ENCODE measurements at regions not wholly inside any gene's neighbourhood (a gene's known extent, or its start where the extent isn't known, plus 50 kb on each side); places are given as distances from the start of the nearest gene placed in this dataset.
"Not testable (repeated sequence)": the region's sequence is repeated elsewhere in the genome, so short reads cannot be mapped to it uniquely, and the experiment has no call there.

DNA sequence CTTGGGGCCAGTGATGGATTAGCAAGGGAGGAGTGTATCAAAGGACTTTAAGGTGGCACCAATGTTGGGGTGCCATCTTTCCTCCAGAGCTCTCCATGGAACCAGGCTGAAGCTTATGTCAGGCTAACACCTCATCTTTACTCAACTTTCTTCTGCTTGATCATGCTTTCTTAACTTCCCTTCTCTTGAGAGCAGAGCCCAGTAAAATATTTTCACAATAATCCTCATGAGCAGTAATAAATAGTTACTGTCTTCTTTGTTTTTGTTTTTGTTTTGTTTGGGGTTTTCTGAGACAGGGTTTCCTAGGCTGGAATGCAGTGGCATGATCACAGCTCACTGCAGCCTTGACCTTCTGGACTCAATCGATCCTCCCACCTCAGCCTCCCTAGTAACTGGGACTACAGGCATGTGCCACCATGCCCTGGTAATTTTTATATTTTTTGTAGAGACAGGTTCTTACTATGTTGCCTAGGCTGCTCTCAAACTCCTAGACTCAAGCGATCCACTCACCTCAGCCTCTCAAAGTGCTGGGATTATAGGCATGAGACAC is 127.9 kb upstream of the TOP1 start:
- TF ChIP-seq POLR2AphosphoS5 (IDR thresholded peaks at IDR 0.05) = no peak
- no peak for TF ChIP-seq EP300 (IDR thresholded peaks at IDR 0.05)
- TF ChIP-seq, protein P1, sequence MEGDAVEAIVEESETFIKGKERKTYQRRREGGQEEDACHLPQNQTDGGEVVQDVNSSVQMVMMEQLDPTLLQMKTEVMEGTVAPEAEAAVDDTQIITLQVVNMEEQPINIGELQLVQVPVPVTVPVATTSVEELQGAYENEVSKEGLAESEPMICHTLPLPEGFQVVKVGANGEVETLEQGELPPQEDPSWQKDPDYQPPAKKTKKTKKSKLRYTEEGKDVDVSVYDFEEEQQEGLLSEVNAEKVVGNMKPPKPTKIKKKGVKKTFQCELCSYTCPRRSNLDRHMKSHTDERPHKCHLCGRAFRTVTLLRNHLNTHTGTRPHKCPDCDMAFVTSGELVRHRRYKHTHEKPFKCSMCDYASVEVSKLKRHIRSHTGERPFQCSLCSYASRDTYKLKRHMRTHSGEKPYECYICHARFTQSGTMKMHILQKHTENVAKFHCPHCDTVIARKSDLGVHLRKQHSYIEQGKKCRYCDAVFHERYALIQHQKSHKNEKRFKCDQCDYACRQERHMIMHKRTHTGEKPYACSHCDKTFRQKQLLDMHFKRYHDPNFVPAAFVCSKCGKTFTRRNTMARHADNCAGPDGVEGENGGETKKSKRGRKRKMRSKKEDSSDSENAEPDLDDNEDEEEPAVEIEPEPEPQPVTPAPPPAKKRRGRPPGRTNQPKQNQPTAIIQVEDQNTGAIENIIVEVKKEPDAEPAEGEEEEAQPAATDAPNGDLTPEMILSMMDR (IDR thresholded peaks at IDR 0.05) = no peak
- TF ChIP-seq POLR2A (IDR thresholded peaks at IDR 0.05) = no peak

DNA sequence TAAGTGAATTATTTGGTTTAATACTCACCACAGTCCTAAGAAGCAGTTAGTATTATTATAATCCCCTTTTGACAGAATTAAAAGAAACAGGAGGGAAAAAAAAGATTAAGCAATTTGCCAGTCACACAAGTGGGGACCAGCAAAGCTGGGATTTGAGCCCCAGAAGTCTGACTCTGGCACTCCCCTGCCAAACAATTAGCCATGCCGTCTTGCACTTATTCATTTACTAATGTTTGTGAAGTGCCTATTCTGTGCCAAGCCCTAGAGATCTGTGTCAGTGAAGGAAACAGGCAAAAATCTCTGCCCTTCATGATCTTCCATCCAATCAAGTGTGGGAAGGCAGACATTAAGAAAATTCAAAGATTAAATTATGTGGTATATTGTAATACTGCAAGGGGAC is 126.0 kb upstream of the TOP1 start:
- intact Hi-C loops (cut with DNase I) = no loop called here
- H3K27me3 ChIP-seq = no peaks in the 10 kb centered on the region
- no peak for DNase-seq
- no peak overlapping the region for H3K4me3 ChIP-seq
- no peaks in the 10 kb centered on the region for H3K4me1 ChIP-seq
- TF ChIP-seq EP300 (IDR thresholded peaks at IDR 0.05) = no peak
- TF ChIP-seq POLR2A (IDR thresholded peaks at IDR 0.05) = no peak
- TF ChIP-seq POLR2AphosphoS5 (IDR thresholded peaks at IDR 0.05) = no peak
- TF ChIP-seq, protein P1 (IDR thresholded peaks at IDR 0.05) = no peak
- WGBS, 2 donors = 34 to 67% methylated on average over 1 of the region's 1 CpG
- no peaks in the 10 kb centered on the region for H3K9me3 ChIP-seq
- H3K36me3 ChIP-seq = no peaks in the 10 kb centered on the region
- no peak overlapping the region for H3K27ac ChIP-seq

More for the DNA sequence above, 127.9 kb upstream of the TOP1 start:
- Histone ChIP-seq H3K27me3 (no peaks in the 10 kb centered on the region), H3K4me1 (no peaks in the 10 kb centered on the region), H3K4me3 (no peak overlapping the region), H3K9me3 (no peaks in the 10 kb centered on the region), H3K27ac (no peak overlapping the region), H3K36me3 (no peaks in the 10 kb centered on the region)
- no peak for DNase-seq
- 92 to 93% methylated on average over 2 of the region's 2 CpGs for WGBS, 2 donors
- intact Hi-C loops (cut with DNase I) = no loop called here

DNA sequence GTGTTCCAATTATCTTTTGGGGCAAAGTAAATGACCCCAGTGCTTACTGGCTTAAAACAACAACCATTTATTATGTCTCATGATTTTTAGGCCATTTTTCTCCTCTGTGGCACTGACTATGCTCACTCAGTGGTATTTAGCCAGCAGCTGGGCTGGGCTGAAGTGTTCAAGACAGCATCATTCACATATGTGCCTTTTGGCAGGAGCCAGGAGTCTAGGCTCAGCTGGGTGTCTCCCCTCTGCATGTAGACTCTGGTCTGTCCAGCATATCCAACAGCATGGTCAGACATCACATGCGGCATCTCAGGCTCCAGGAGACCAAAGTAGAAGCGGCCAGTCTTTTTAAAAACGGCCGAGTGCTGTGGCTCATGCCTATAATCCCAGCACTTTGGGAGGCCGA is 120.3 kb upstream of the TOP1 start:
- H3K4me3 ChIP-seq = no peak overlapping the region
- no peaks in the 10 kb centered on the region for H3K36me3 ChIP-seq
- H3K4me1 ChIP-seq = no peaks in the 10 kb centered on the region
- DNase-seq = no peak
- no peak overlapping the region for H3K27ac ChIP-seq
- TF ChIP-seq POLR2A (IDR thresholded peaks at IDR 0.05) (no peak), POLR2AphosphoS5 (IDR thresholded peaks at IDR 0.05) (no peak), EP300 (IDR thresholded peaks at IDR 0.05) (no peak)
- TF ChIP-seq, protein P1 (IDR thresholded peaks at IDR 0.05) = no peak
- WGBS, 2 donors = 93% methylated on average over 5 of the region's 5 CpGs
- no peaks in the 10 kb centered on the region for H3K9me3 ChIP-seq
- no peaks in the 10 kb centered on the region for H3K27me3 ChIP-seq
- intact Hi-C loops (cut with DNase I) = no loop called here

- H3K9me3 ChIP-seq; H3K4me1 ChIP-seq; intact Hi-C loops (cut with DNase I); H3K36me3 ChIP-seq; H3K27ac ChIP-seq; H3K27me3 ChIP-seq; H3K4me3 ChIP-seq; DNase-seq: not testable (repeated sequence)
- WGBS, 2 donors = 71 to 91% methylated on average over 16 of the region's 16 CpGs
These were observed 119.1 kb upstream of the TOP1 start for GRCh38 chr20:40909489-40909888.

GRCh38 chr20:40910436-40910835 is 118.2 kb upstream of the TOP1 start:
- 97% methylated on average over 23 of the region's 23 CpGs for WGBS, 2 donors
- H3K4me3 ChIP-seq; H3K27me3 ChIP-seq; H3K27ac ChIP-seq; H3K4me1 ChIP-seq; DNase-seq; H3K36me3 ChIP-seq; H3K9me3 ChIP-seq; intact Hi-C loops (cut with DNase I): not testable (repeated sequence)

DNA sequence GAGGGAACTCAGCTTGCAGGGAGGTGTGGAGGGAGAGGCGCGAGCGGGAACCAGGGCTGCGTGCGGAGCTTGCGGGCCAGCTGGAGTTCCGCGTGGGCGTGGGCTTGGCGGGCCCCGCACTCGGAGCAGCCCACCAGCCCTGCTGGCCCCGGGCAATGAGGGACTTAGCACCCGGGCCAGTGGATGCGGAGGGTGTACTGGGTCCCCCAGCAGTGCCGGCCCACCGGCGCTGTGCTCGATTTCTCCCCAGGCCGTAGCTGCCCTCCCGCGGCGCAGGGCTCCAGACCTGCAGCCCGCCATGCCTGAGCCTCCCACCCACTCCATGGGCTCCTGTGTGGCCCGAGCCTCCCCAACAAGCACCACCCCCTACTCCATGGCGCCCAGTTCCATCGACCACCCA is 117.5 kb upstream of the TOP1 start:
- 97 to 98% methylated on average over 27 of the region's 27 CpGs for WGBS, 2 donors
- H3K36me3 ChIP-seq; H3K27ac ChIP-seq; H3K9me3 ChIP-seq; H3K27me3 ChIP-seq; H3K4me3 ChIP-seq; intact Hi-C loops (cut with DNase I); H3K4me1 ChIP-seq; DNase-seq: not testable (repeated sequence)
